ENCODE measurements at regions not wholly inside any gene's neighbourhood (a gene's known extent, or its start where the extent isn't known, plus 50 kb on each side); places are given as distances from the start of the nearest gene placed in this dataset.

DNA sequence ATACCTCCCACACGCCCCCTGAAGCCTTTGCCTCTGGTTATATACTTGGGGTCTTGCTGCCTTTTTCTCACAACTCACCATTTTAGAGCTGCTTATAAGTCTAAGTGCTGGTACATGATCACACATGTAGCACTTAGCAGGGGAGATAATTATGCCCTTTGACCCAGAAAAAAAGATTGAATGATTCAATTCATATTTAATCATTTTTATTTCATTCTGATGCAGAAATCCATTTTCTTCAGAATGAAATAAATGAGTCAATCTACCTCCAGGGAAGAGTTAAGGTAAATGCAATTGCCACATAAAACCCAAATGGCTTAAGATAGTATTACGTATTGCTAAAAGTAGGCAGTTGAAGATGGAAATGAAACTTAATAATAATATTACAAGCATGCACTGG lies 414.6 kb upstream of the PRICKLE1 start:
- Mint-ChIP-seq H3K4me1 (peaks cover 14% of the 10 kb centered on the region), H3K36me3 (no peaks in the 10 kb centered on the region), H3K27ac (no peak overlapping the region), H3K9me3 (no peaks in the 10 kb centered on the region), H3K4me3 (no peak overlapping the region), H3K27me3 (ENCODE audit: insufficient read depth, low read depth) (peaks cover 5% of the 10 kb centered on the region)
- no peaks in the 10 kb centered on the region for H4K20me1 ChIP-seq (ENCODE audit: low read depth)
- no peaks in the 10 kb centered on the region for H3K9me3 ChIP-seq (ENCODE audit: low read depth)
- H3F3A ChIP-seq (ENCODE audit: low read depth), result no peaks in the 10 kb centered on the region
- no peak overlapping the region for H2AFZ ChIP-seq (replicated peaks)
- no peaks in the 10 kb centered on the region for H3K27me3 ChIP-seq
- H3K36me3 ChIP-seq, result no peaks in the 10 kb centered on the region
- no peak overlapping the region for H3K27ac ChIP-seq
- H3K79me2 ChIP-seq (ENCODE audit: low read depth), result no peaks in the 10 kb centered on the region
- no peak overlapping the region for H3K9ac ChIP-seq
- peaks cover 11% of the 10 kb centered on the region for H3K4me1 ChIP-seq
- no peak overlapping the region for H3K4me3 ChIP-seq
- no peak for DNase-seq (ENCODE audit: low spot score)
- TF ChIP-seq EZH2 (IDR thresholded peaks at IDR 0.05) (no peak), EZH2phosphoT487 (IDR thresholded peaks at IDR 0.05) (no peak)
- TF ChIP-seq, protein P1, sequence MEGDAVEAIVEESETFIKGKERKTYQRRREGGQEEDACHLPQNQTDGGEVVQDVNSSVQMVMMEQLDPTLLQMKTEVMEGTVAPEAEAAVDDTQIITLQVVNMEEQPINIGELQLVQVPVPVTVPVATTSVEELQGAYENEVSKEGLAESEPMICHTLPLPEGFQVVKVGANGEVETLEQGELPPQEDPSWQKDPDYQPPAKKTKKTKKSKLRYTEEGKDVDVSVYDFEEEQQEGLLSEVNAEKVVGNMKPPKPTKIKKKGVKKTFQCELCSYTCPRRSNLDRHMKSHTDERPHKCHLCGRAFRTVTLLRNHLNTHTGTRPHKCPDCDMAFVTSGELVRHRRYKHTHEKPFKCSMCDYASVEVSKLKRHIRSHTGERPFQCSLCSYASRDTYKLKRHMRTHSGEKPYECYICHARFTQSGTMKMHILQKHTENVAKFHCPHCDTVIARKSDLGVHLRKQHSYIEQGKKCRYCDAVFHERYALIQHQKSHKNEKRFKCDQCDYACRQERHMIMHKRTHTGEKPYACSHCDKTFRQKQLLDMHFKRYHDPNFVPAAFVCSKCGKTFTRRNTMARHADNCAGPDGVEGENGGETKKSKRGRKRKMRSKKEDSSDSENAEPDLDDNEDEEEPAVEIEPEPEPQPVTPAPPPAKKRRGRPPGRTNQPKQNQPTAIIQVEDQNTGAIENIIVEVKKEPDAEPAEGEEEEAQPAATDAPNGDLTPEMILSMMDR (IDR thresholded peaks at IDR 0.05), result no peak
- no peak overlapping the region for H3K4me2 ChIP-seq

GRCh38 chr12:42996869-42997431 lies 407.4 kb upstream of the PRICKLE1 start:
- H3K9ac ChIP-seq, result no peak overlapping the region
- no peaks in the 10 kb centered on the region for H3K79me2 ChIP-seq (ENCODE audit: low read depth)
- H2AFZ ChIP-seq (replicated peaks), result no peak overlapping the region
- TF ChIP-seq EZH2 (IDR thresholded peaks at IDR 0.05), result no peak
- TF ChIP-seq, protein P1 (IDR thresholded peaks at IDR 0.05), result no peak
- no peak for TF ChIP-seq EZH2phosphoT487 (IDR thresholded peaks at IDR 0.05)
- Mint-ChIP-seq H3K4me1 (no peaks in the 10 kb centered on the region), H3K4me3 (no peak overlapping the region), H3K27me3 (ENCODE audit: insufficient read depth, low read depth) (no peaks in the 10 kb centered on the region), H3K36me3 (no peaks in the 10 kb centered on the region), H3K27ac (no peak overlapping the region), H3K9me3 (no peaks in the 10 kb centered on the region)
- no peaks in the 10 kb centered on the region for H3K9me3 ChIP-seq (ENCODE audit: low read depth)
- H3K36me3 ChIP-seq, result no peaks in the 10 kb centered on the region
- DNase-seq (ENCODE audit: low spot score), result no peak
- H3K27ac ChIP-seq, result no peak overlapping the region
- no peak overlapping the region for H3K4me3 ChIP-seq
- H3K27me3 ChIP-seq, result no peaks in the 10 kb centered on the region
- H4K20me1 ChIP-seq (ENCODE audit: low read depth), result no peaks in the 10 kb centered on the region
- peaks cover 8% of the 10 kb centered on the region for H3K4me1 ChIP-seq
- no peaks in the 10 kb centered on the region for H3F3A ChIP-seq (ENCODE audit: low read depth)
- H3K4me2 ChIP-seq, result no peak overlapping the region

GRCh38 chr12:42992826-42993225 lies 403.3 kb upstream of the PRICKLE1 start:
- H3K9ac ChIP-seq, result no peak overlapping the region
- no peaks in the 10 kb centered on the region for H3F3A ChIP-seq (ENCODE audit: low read depth)
- no peak overlapping the region for H2AFZ ChIP-seq (replicated peaks)
- Mint-ChIP-seq H3K36me3 (no peaks in the 10 kb centered on the region), H3K4me3 (no peak overlapping the region), H3K9me3 (no peaks in the 10 kb centered on the region), H3K27me3 (ENCODE audit: insufficient read depth, low read depth) (no peaks in the 10 kb centered on the region), H3K27ac (no peak overlapping the region), H3K4me1 (no peaks in the 10 kb centered on the region)
- no peaks in the 10 kb centered on the region for H3K9me3 ChIP-seq (ENCODE audit: low read depth)
- peaks cover 6% of the 10 kb centered on the region for H3K4me1 ChIP-seq
- no peak overlapping the region for H3K27ac ChIP-seq
- H3K4me3 ChIP-seq, result no peak overlapping the region
- no peaks in the 10 kb centered on the region for H4K20me1 ChIP-seq (ENCODE audit: low read depth)
- no peaks in the 10 kb centered on the region for H3K36me3 ChIP-seq
- no peaks in the 10 kb centered on the region for H3K27me3 ChIP-seq
- DNase-seq (ENCODE audit: low spot score), result peak; percentile 18
- H3K4me2 ChIP-seq, result no peak overlapping the region
- no peaks in the 10 kb centered on the region for H3K79me2 ChIP-seq (ENCODE audit: low read depth)
- TF ChIP-seq EZH2 (IDR thresholded peaks at IDR 0.05) (no peak), EZH2phosphoT487 (IDR thresholded peaks at IDR 0.05) (no peak)
- TF ChIP-seq, protein P1 (IDR thresholded peaks at IDR 0.05), result no peak
